ENCODE measurements at regions not wholly inside any gene's neighbourhood (a gene's known extent, or its start where the extent isn't known, plus 50 kb on each side); places are given as distances from the start of the nearest gene placed in this dataset.
"Not testable (repeated sequence)": the region's sequence is repeated elsewhere in the genome, so short reads cannot be mapped to it uniquely, and the experiment has no call there.

- TF ChIP-seq CTCF (IDR thresholded peaks at IDR 0.05); EP300 (IDR thresholded peaks at IDR 0.05); POLR2A (IDR thresholded peaks at IDR 0.05; ENCODE audit: low read depth): not testable (repeated sequence)
Measured at GRCh38 chr9:41063243-41063642, 65.2 kb downstream of the FOXD4L6 start.

Measured in esophagus muscularis mucosa (tissue), 4 donors.